Right renal pelvis (tissue), 4 donors: ENCODE measurements at regions not wholly inside any gene's neighbourhood (a gene's known extent, or its start where the extent isn't known, plus 50 kb on each side); places are given as distances from the start of the nearest gene placed in this dataset.

Experiments used
- DNase-seq, 4 donors: peaks; one replicate each; pipeline ENCODE4 v3.0.0-alpha.2; 2013; ENCODE audit warnings: low read depth in 4 of 4, low spot score in 3 of 4, missing footprints in 1 of 4

- no peak for DNase-seq
Observed at GRCh38 chr10:8722835-8723234, 668.3 kb downstream of the GATA3 start.

GRCh38 chr10:8725343-8725742 lies 670.9 kb downstream of the GATA3 start:
- DNase-seq: no peak

GRCh38 chr10:8726084-8726778 lies 671.7 kb downstream of the GATA3 start:
- DNase-seq: no peak

- no peak for DNase-seq
Observed at GRCh38 chr10:8726779-8727084, 672.2 kb downstream of the GATA3 start.

GRCh38 chr10:8731121-8732095 lies 676.9 kb downstream of the GATA3 start:
- peak in 1 of 4 donors; percentile 23 for DNase-seq

GRCh38 chr10:8738987-8739386 lies 684.5 kb downstream of the GATA3 start:
- no peak for DNase-seq

GRCh38 chr10:8752146-8752843 lies 697.8 kb downstream of the GATA3 start:
- no peak for DNase-seq

GRCh38 chr10:8758029-8758428 lies 703.5 kb downstream of the GATA3 start:
- no peak for DNase-seq

GRCh38 chr10:8766899-8767298 lies 712.4 kb downstream of the GATA3 start:
- DNase-seq: no peak

- no peak for DNase-seq
Observed at GRCh38 chr10:8767591-8767990, 713.1 kb downstream of the GATA3 start.

GRCh38 chr10:8768341-8768740 lies 713.9 kb downstream of the GATA3 start:
- no peak for DNase-seq

- no peak for DNase-seq
Observed at GRCh38 chr10:8768852-8769251, 714.4 kb downstream of the GATA3 start.

- DNase-seq: no peak
Observed at GRCh38 chr10:8776926-8777622, 722.6 kb downstream of the GATA3 start.

- no peak for DNase-seq
Observed at GRCh38 chr10:8778713-8779112, 724.2 kb downstream of the GATA3 start.

GRCh38 chr10:8787649-8788048 lies 733.2 kb downstream of the GATA3 start:
- DNase-seq: no peak

- DNase-seq: no peak
Observed at GRCh38 chr10:8790390-8790789, 735.9 kb downstream of the GATA3 start.

GRCh38 chr10:8794860-8795259 lies 740.4 kb downstream of the GATA3 start:
- DNase-seq: no peak

- DNase-seq: no peak
Observed at GRCh38 chr10:8800426-8800825, 745.9 kb downstream of the GATA3 start.

- no peak for DNase-seq
Observed at GRCh38 chr10:8803992-8804391, 749.5 kb downstream of the GATA3 start.

- no peak for DNase-seq
Observed at GRCh38 chr10:8810677-8811076, 756.2 kb downstream of the GATA3 start.

- DNase-seq: no peak
Observed at GRCh38 chr10:8811201-8811600, 756.7 kb downstream of the GATA3 start.
